Psoas muscle (tissue), 7 donors: ENCODE measurements at regions not wholly inside any gene's neighbourhood (a gene's known extent, or its start where the extent isn't known, plus 50 kb on each side); places are given as distances from the start of the nearest gene placed in this dataset.

Experiments used
- ATAC-seq, 4 donors: fragments of 200-7000 bp; cut with Tn5 transposase; one replicate each; pipeline ENCODE4 v1.9.1; 2020; ENCODE audit warnings: moderate library complexity in 3 of 4, mild to moderate bottlenecking in 2 of 4
- DNase-seq, 2 donors: peaks; one replicate each; pipeline ENCODE4 v3.0.0-alpha.2; 2020
- H3K27ac ChIP-seq: fragments of 200-600 bp; one replicate; pipeline ENCODE4 v1.8.0; 2022
- H3K27me3 ChIP-seq, 3 donors: fragments of 200-600 bp in 1 of 3; one replicate each; pipeline versions ENCODE4 v1.6.1 to v1.8.0; 2013 to 2022; ENCODE audit warnings: low read length in 2 of 3, mild to moderate bottlenecking in 2 of 3, moderate library complexity in 1 of 3; ENCODE audit not compliant: insufficient read depth in 3 of 3
- H3K36me3 ChIP-seq, 2 donors: fragments of 200-600 bp in 1 of 2; one replicate each; pipeline versions ENCODE4 v1.6.1 to v1.8.0; 2013 to 2022; ENCODE audit warnings: low read depth in 1 of 2, mild to moderate bottlenecking in 1 of 2, moderate library complexity in 1 of 2; ENCODE audit not compliant: insufficient read depth in 1 of 2
- H3K4me1 ChIP-seq: fragments of 200-600 bp; one replicate; pipeline ENCODE4 v1.8.0; 2022
- H3K4me3 ChIP-seq: fragments of 200-600 bp; one replicate; pipeline ENCODE4 v1.8.0; 2022; ENCODE audit warnings: mild to moderate bottlenecking
- H3K9me3 ChIP-seq: fragments of 200-600 bp; one replicate; pipeline ENCODE4 v1.8.0; 2022
- CTCF ChIP-seq: fragments of 200-600 bp; IDR thresholded peaks from one replicate; pipeline ENCODE4 v1.8.0; 2022; ENCODE audit warnings: antibody characterized with exemption
- WGBS, 3 donors: extraction: QIAGEN DNeasy Blood & Tissue Kit; methylation state at CpG; one replicate each; pipeline versions ENCODE4 v1.1.6 to v1.1.7; 2013; 5-methylcytosine and 5-hydroxymethylcytosine counted together
- intact Hi-C, 2 donors: fragments of 100-400 bp; cut with DNase I; formaldehyde crosslinking; loops; one replicate each; pipeline versions ENCODE4 v1.11.0 to v1.14.2; 2022
- donor health status: healthy with polysubstance abuse.
- donor health status: DM: no; HTN: no; CAD: no; lungs with moderate emphysema.
- donor health status: Bipolar disorder and iron deficiency.
- donor health status: healthy.
- donor health status: DM: yes; HTN: yes; CAD: no.
- donor health status: DM: no; HTN: no; CAD: no.
- donor health status: DM: yes; HTN: yes; CAD: no.

DNA sequence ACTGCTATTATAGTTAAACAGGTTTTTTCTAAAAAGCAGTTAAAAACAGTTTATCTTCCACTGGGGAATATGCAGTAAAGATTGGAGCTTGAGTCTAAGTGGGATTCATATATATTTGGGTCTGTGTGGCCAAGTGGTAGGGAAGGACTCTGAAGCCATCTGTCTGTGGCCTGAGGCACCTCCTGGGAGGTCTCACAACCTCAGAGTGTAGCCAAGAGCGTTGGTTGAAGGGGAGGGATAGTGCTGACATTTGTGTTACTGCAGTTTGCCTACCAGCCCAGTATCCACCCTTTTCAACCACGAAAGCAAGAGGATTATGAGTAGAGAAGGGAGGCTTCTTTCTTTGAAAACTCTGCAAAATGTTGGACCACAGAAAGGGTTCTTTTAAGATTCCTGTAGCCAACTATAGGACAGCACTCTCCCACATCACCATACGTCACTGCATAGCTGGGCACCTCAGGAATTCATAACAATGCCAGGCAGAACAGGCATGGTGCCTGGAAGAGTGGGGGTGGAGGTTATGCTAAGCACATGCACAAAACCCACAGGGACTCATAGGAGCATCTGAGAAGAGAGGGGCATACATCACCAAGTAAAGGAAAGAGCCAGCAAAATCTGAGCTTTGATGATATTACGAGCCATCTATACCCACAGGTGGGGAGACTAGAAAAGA, 90.5 kb upstream of the HEY2 start:
- intact Hi-C loops, result no loop called here
- WGBS, 3 donors, result 49 to 60% (median 54%) methylated on average over 4 of the region's 4 CpGs
- DNase-seq (no peak), ATAC-seq (peak in 3 of 4 donors; percentile 68 to 81 (median 78))
- Histone ChIP-seq H3K9me3 (no peaks in the 10 kb centered on the region), H3K4me1 (peaks cover 3% of the 10 kb centered on the region), H3K27ac (no peak overlapping the region), H3K4me3 (no peak overlapping the region), H3K36me3 (no peaks in the 10 kb centered on the region), H3K27me3 (no peaks in the 10 kb centered on the region)
- TF ChIP-seq CTCF, result no peak

GRCh38 chr6:125659887-125660286, 89.5 kb upstream of the HEY2 start:
- H3K4me1 ChIP-seq, result peaks cover 3% of the 10 kb centered on the region
- H3K27me3 ChIP-seq, result no peaks in the 10 kb centered on the region
- no peak overlapping the region for H3K27ac ChIP-seq
- ATAC-seq, result no peak
- H3K36me3 ChIP-seq, result no peaks in the 10 kb centered on the region
- 95 to 98% (median 97%) methylated on average over 1 of the region's 1 CpG for WGBS, 3 donors
- H3K9me3 ChIP-seq, result no peaks in the 10 kb centered on the region
- no peak overlapping the region for H3K4me3 ChIP-seq
- intact Hi-C loops, result no loop called here
- TF ChIP-seq CTCF, result no peak
- no peak for DNase-seq

GRCh38 chr6:125662296-125662695, 87.1 kb upstream of the HEY2 start:
- 68 to 88% (median 79%) methylated on average over 4 of the region's 4 CpGs for WGBS, 3 donors
- Histone ChIP-seq H3K27ac (no peak overlapping the region), H3K27me3 (no peaks in the 10 kb centered on the region), H3K4me3 (no peak overlapping the region), H3K4me1 (peaks cover 3% of the 10 kb centered on the region), H3K36me3 (no peaks in the 10 kb centered on the region), H3K9me3 (no peaks in the 10 kb centered on the region)
- intact Hi-C loops, result no loop called here
- TF ChIP-seq CTCF, result no peak
- no peak for DNase-seq
- no peak for ATAC-seq

DNA sequence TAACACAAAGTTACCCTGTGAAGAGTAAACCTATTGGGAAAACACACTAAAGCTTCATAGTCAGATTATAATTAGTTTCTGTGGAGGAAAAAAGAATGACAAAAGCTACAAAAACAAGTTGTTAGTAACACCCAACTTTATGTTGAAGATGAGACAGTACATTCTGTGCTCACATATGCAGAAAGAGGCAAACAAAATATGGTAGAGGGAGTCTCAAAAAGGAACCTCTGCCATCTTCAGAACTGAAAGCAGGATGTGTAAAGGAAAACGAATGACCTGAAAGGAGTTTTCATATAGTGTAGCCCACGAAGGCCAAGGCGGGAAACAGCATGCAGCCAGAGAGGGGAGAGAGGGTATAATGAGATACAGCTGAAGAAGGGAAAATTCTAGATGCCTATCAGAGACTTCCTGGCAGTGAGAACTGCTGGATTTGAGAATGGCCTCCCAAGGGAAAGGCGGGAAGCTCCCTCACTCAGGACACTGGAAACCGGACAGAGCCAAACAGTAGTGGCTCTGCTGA, 84.1 kb upstream of the HEY2 start:
- H3K4me1 ChIP-seq, result peaks cover 5% of the 10 kb centered on the region
- WGBS, 3 donors, result 60 to 68% (median 62%) methylated on average over 5 of the region's 5 CpGs
- ATAC-seq (no peak), DNase-seq (no peak)
- H3K9me3 ChIP-seq, result no peaks in the 10 kb centered on the region
- H3K4me3 ChIP-seq, result no peak overlapping the region
- no peaks in the 10 kb centered on the region for H3K36me3 ChIP-seq
- TF ChIP-seq CTCF, result no peak
- intact Hi-C loops, result no loop called here
- H3K27ac ChIP-seq, result no peak overlapping the region
- H3K27me3 ChIP-seq, result no peaks in the 10 kb centered on the region

GRCh38 chr6:125667326-125667725, 82.1 kb upstream of the HEY2 start:
- 83 to 88% (median 87%) methylated on average over 6 of the region's 6 CpGs for WGBS, 3 donors
- Histone ChIP-seq H3K27ac (no peak overlapping the region), H3K36me3 (no peaks in the 10 kb centered on the region), H3K4me1 (peaks cover 13% of the 10 kb centered on the region), H3K9me3 (no peaks in the 10 kb centered on the region), H3K4me3 (no peak overlapping the region), H3K27me3 (no peaks in the 10 kb centered on the region)
- ATAC-seq (no peak), DNase-seq (no peak)
- intact Hi-C loops, result no loop called here
- no peak for TF ChIP-seq CTCF
